Heart right ventricle (tissue), 16 donors: ENCODE measurements at regions not wholly inside any gene's neighbourhood (a gene's known extent, or its start where the extent isn't known, plus 50 kb on each side); places are given as distances from the start of the nearest gene placed in this dataset.
A peak's percentile ranks its signal among the peaks of the same experiment; 100 is the strongest.

ENCODE experiments used
- ATAC-seq, 8 donors: fragments of 200-7000 bp; cut with Tn5 transposase; one replicate each; pipeline ENCODE4 v1.9.1; 2020; ENCODE audit warnings: mild to moderate bottlenecking in 8 of 8, moderate library complexity in 8 of 8, moderate number of reproducible peaks in 1 of 8
- DNase-seq, 2 donors: peaks; one replicate each; pipeline ENCODE4 v3.0.0-alpha.2; 2020
- H3K27ac ChIP-seq, 10 donors: fragments of 200-600 bp; sonication (generic) in 2 of 10; one replicate each; pipeline versions ENCODE4 v1.5.0 to v1.8.0; 2020 to 2022; ENCODE audit warnings: mild to moderate bottlenecking in 3 of 10
- H3K27me3 ChIP-seq, 7 donors: fragments of 200-600 bp; one replicate each; pipeline ENCODE4 v1.8.0; 2021 to 2022; ENCODE audit warnings: mild to moderate bottlenecking in 2 of 7
- H3K36me3 ChIP-seq, 9 donors: fragments of 200-600 bp; sonication (generic) in 1 of 9; one replicate each; pipeline versions ENCODE4 v1.5.0 to v1.8.0; 2020 to 2022; ENCODE audit warnings: mild to moderate bottlenecking in 2 of 9
- H3K4me1 ChIP-seq, 9 donors: fragments of 200-600 bp; sonication (generic) in 1 of 9; one replicate each; pipeline versions ENCODE4 v1.5.0 to v1.8.0; 2020 to 2022; ENCODE audit warnings: mild to moderate bottlenecking in 4 of 9
- H3K4me3 ChIP-seq, 10 donors: fragments of 200-600 bp; sonication (generic) in 2 of 10; one replicate each; pipeline versions ENCODE4 v1.5.0 to v1.8.0; 2020 to 2022; ENCODE audit warnings: mild to moderate bottlenecking in 7 of 10, moderate library complexity in 2 of 10
- H3K9me3 ChIP-seq, 11 donors: fragments of 200-600 bp in 10 of 11; sonication (generic) in 2 of 11; one replicate each; pipeline versions ENCODE4 v1.5.0 to v1.8.0; 2013 to 2022; ENCODE audit warnings: mild to moderate bottlenecking in 2 of 11, control low read depth in 1 of 11, moderate library complexity in 1 of 11
- CTCF ChIP-seq, 9 donors: fragments of 200-600 bp; sonication (generic) in 2 of 9; IDR thresholded peaks; one replicate each; pipeline versions ENCODE4 v1.5.0 to v1.8.0; 2021 to 2022; ENCODE audit warnings: antibody characterized with exemption in 9 of 9, mild to moderate bottlenecking in 5 of 9, moderate library complexity in 1 of 9
- WGBS, 2 donors: extraction: QIAGEN DNeasy Blood & Tissue Kit; methylation state at CpG; one replicate each; pipeline ENCODE4 v1.1.7; 2013; ENCODE audit warnings: inconsistent platforms in 1 of 2; 5-methylcytosine and 5-hydroxymethylcytosine counted together
- intact Hi-C, 10 donors: fragments of 100-400 bp; cut with DNase I; formaldehyde crosslinking; loops; one replicate each; pipeline versions ENCODE4 v1.11.1 to v1.14.2; 2022
- donor health status: Arrhythmogenic right ventricular cardiomyopathy.
- donor health status: ischemic (EF 13 %, LVEDD 7.1; RV severe dilation, severe dysfunction).
- donor health status: healthy with polysubstance abuse.
- donor health status: DM: no; HTN: yes; CAD: no.
- donor health status: DM: no; HTN: no; CAD: no.
- donor health status: ischemic (EF 25% LVEDD 6.9; RV normal size, moderate dysfunction).
- donor health status: ischemic (EF 25% LVEDD 5.7; RV mildly dilated, moderate dysfunction).
- donor health status: healthy.
- donor health status: DM: yes; HTN: yes; CAD: no.
- donor health status: Ischemic cardiomyopathy.
- donor health status: ischemic (EF 35%, LVEDD 5.7; RV mildly dilated, moderate dysfunction).
- donor health status: nonischemic (EF 11% LVEDD 7.7; RV severe dilation, severe dysfunction).
- donor health status: DM: yes; HTN: yes; CAD: no.
- donor health status: PGD.
- donor health status: ischemic (EF 29% LVEDD 5.4; RV normal size, mild dysfunction).
- donor health status: nonischemic (EF 23%, LVEDD 6.1; RV moderate dilation, normal function).

DNA sequence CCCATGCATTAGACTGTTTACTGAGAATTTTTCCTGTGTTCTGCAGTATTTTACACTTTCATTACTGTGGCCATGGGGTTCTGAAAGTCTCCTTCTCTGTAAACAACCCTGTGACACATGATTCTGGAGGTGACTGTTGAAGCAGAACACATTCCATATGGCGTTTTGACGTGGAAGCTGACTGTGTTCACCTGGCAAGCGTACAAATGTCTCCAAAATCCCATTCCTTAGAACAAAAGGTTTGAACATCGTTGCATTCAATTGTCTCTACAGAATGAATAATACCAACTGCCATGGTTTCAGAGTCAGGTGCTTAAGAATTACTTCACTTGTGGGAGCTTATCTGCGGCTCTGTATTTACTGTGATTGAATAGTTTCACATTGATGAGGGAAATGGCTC, 485.6 kb upstream of the TMEM132C start:
- Histone ChIP-seq H3K4me3 (no peak overlapping the region), H3K9me3 (no peaks in the 10 kb centered on the region), H3K27ac (no peak overlapping the region), H3K27me3 (peaks cover 0 to 10% (median 0%) of the 10 kb centered on the region in 7 donors), H3K36me3 (no peaks in the 10 kb centered on the region), H3K4me1 (no peaks in the 10 kb centered on the region)
- ATAC-seq (no peak), DNase-seq (no peak)
- intact Hi-C loops = no loop called here
- TF ChIP-seq CTCF (IDR thresholded peaks at IDR 0.05) = no peak
- 69 to 72% methylated on average over 5 of the region's 5 CpGs for WGBS, 2 donors

DNA sequence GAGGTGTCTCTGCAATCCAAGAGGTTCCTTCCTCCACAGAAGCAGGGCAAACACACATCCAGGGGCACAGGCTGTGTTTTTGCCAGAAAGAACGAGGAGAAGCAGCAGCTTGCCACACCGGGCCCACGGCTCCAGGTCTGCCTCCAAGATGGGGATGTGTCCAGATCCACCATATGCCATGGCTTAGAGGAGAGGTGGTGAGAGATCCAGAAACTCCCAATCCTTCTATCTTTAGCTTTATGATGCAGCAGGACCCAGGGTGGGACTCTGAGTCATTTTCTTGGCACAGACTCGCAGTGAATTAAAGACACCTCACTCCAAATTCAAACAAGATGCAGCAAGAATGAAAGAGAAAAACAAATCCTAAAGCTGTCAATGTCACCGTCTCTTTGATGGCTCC, 481.4 kb upstream of the TMEM132C start:
- DNase-seq = peak in 1 of 2 donors; percentile 9
- H3K9me3 ChIP-seq = no peaks in the 10 kb centered on the region
- no peak overlapping the region for H3K4me3 ChIP-seq
- no peak overlapping the region for H3K27ac ChIP-seq
- intact Hi-C loops = no loop called here
- WGBS, 2 donors = 38 to 46% methylated on average over 5 of the region's 5 CpGs
- ATAC-seq = peak in 6 of 8 donors; percentile 49 to 90 (median 68)
- no peaks in the 10 kb centered on the region for H3K36me3 ChIP-seq
- no peaks in the 10 kb centered on the region for H3K4me1 ChIP-seq
- H3K27me3 ChIP-seq = peaks cover 0 to 16% (median 0%) of the 10 kb centered on the region in 7 donors
- no peak for TF ChIP-seq CTCF (IDR thresholded peaks at IDR 0.05)

- ATAC-seq = peak in 4 of 8 donors; percentile 22 to 41 (median 31)
- H3K4me3 ChIP-seq = no peak overlapping the region
- no peaks in the 10 kb centered on the region for H3K9me3 ChIP-seq
- H3K36me3 ChIP-seq = no peaks in the 10 kb centered on the region
- no peak for TF ChIP-seq CTCF (IDR thresholded peaks at IDR 0.05)
- no peaks in the 10 kb centered on the region for H3K4me1 ChIP-seq
- intact Hi-C loops = no loop called here
- H3K27ac ChIP-seq = no peak overlapping the region
- DNase-seq = no peak
- 38 to 45% methylated on average over 7 to 8 of the region's 8 CpGs for WGBS, 2 donors
- H3K27me3 ChIP-seq = peaks cover 0 to 16% (median 0%) of the 10 kb centered on the region in 7 donors
These were observed 480.9 kb upstream of the TMEM132C start for GRCh38 chr12:127785986-127786590.

- H3K27me3 ChIP-seq = peaks cover 0 to 16% (median 0%) of the 10 kb centered on the region in 7 donors
- no peaks in the 10 kb centered on the region for H3K9me3 ChIP-seq
- H3K4me3 ChIP-seq = no peak overlapping the region
- no peak for DNase-seq
- H3K36me3 ChIP-seq = no peaks in the 10 kb centered on the region
- no peaks in the 10 kb centered on the region for H3K4me1 ChIP-seq
- ATAC-seq = no peak
- WGBS, 2 donors = 76 to 89% methylated on average over 19 of the region's 19 CpGs
- no peak for TF ChIP-seq CTCF (IDR thresholded peaks at IDR 0.05)
- no peak overlapping the region for H3K27ac ChIP-seq
- intact Hi-C loops = no loop called here
These were observed 479.4 kb upstream of the TMEM132C start for GRCh38 chr12:127787544-127787943.
